ENCODE measurements at regions not wholly inside any gene's neighbourhood (a gene's known extent, or its start where the extent isn't known, plus 50 kb on each side); places are given as distances from the start of the nearest gene placed in this dataset.

GRCh38 chr5:1681955-1682354 is 117.7 kb downstream of the MRPL36 start:
- H3K4me3 ChIP-seq (ENCODE audit: low read depth, low read length): no peak overlapping the region
- TF ChIP-seq, protein P1, sequence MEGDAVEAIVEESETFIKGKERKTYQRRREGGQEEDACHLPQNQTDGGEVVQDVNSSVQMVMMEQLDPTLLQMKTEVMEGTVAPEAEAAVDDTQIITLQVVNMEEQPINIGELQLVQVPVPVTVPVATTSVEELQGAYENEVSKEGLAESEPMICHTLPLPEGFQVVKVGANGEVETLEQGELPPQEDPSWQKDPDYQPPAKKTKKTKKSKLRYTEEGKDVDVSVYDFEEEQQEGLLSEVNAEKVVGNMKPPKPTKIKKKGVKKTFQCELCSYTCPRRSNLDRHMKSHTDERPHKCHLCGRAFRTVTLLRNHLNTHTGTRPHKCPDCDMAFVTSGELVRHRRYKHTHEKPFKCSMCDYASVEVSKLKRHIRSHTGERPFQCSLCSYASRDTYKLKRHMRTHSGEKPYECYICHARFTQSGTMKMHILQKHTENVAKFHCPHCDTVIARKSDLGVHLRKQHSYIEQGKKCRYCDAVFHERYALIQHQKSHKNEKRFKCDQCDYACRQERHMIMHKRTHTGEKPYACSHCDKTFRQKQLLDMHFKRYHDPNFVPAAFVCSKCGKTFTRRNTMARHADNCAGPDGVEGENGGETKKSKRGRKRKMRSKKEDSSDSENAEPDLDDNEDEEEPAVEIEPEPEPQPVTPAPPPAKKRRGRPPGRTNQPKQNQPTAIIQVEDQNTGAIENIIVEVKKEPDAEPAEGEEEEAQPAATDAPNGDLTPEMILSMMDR (IDR thresholded peaks at IDR 0.05; ENCODE audit: low read depth, low read length, missing control alignments): no peak
- no peak for DNase-seq (ENCODE audit: low read depth)

GRCh38 chr5:1673042-1673677 is 126.5 kb downstream of the MRPL36 start:
- no peak overlapping the region for H3K4me3 ChIP-seq (ENCODE audit: low read depth, low read length)
- no peak for DNase-seq (ENCODE audit: low read depth)
- TF ChIP-seq, protein P1 (IDR thresholded peaks at IDR 0.05; ENCODE audit: low read depth, low read length, missing control alignments): no peak

DNA sequence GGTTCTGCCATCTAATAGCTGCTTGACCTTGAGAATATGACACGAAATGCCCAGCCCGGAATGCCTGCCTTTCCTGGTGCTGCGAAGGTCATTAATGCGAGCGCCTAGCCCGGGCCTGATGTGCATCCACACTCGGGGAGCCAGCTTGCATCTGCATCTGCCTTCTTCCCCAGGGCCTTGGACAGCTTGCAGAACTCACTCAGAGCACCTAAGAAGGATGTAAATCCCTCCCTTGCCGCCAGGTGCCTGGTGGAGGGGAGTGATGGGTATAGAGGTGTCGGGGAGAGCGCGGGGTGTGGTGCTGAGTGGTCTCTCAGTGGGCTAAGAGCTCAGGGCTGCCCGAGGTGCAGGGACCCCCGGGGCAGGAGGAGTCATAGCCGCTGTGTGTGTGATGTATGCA is 127.2 kb downstream of the MRPL36 start:
- no peak for DNase-seq (ENCODE audit: low read depth)

DNA sequence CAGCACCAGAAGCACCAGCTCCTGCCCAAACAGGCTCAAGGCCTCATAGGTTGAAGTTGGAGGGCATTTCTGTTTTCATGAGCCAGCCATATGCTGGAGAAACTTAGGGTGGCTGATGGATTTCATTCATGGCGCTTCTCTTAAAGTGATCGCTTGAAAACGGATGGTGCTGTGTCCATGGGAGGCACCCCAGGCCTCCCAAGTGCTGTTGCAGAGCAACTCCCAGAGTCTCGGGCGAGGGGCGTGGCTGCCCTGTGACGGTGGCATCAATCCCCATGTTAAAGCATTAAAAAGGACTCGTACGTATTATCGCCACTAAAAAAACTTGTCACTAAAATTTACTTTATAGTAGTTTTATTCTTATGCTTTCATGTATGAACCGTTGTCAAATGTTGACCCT is 128.3 kb downstream of the MRPL36 start:
- H3K4me3 ChIP-seq (ENCODE audit: low read depth, low read length): no peak overlapping the region
- DNase-seq (ENCODE audit: low read depth): no peak
- TF ChIP-seq, protein P1 (IDR thresholded peaks at IDR 0.05; ENCODE audit: low read depth, low read length, missing control alignments): no peak

More for the DNA sequence above, 127.2 kb downstream of the MRPL36 start:
- TF ChIP-seq, protein P1 (IDR thresholded peaks at IDR 0.05; ENCODE audit: low read depth, low read length, missing control alignments): no peak
- H3K4me3 ChIP-seq (ENCODE audit: low read depth, low read length): no peak overlapping the region

- H3K4me3 ChIP-seq (ENCODE audit: low read depth, low read length): no peak overlapping the region
- no peak for DNase-seq (ENCODE audit: low read depth)
- TF ChIP-seq, protein P1 (IDR thresholded peaks at IDR 0.05; ENCODE audit: low read depth, low read length, missing control alignments): no peak
Observed at GRCh38 chr5:1670351-1670750, 129.3 kb downstream of the MRPL36 start.

DNA sequence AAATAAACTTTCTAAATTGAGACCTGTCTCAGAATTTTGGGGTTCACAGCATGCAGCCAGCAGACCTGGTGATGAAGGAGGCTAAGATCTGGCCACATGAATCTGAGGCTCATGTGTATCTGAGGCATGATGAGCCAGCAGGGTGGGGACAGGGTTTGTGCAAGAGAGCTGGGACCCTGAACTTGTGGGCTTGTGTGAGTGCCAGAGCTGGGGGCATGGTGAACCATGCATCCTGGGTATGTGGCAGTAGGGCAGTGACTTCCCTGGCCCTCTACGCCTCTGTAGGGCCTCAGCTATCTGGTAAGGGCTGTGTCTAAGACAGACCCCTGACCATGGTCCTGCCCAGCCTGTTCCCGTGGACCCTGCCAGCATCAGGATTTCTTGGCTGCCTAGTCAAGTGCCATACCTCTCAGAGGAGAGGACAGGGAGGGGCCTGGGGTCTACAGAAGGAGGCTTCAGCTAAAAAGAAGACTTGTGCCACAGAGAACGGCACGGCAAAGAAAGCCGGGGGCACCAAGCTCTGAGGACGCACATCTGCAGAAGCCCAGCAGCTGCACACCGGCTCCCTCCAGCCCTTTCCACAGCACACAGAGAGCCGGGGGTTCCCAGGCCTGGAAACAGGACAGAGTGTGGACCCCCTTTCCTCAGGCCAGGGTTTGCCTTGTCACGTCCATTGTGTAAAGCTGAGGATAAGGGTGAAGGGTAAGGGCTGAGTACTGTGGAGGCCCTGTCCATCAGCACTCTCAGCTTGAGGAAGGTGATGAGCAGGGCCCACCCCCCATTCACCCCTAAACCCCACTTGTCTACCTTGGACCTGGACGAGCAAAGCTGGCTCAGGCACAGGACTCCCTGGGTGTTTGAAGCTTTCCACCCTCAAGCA is 130.1 kb downstream of the MRPL36 start:
- TF ChIP-seq, protein P1 (IDR thresholded peaks at IDR 0.05; ENCODE audit: low read depth, low read length, missing control alignments): no peak
- no peak for DNase-seq (ENCODE audit: low read depth)
- H3K4me3 ChIP-seq (ENCODE audit: low read depth, low read length): no peak overlapping the region
